ENCODE measurements at regions not wholly inside any gene's neighbourhood (a gene's known extent, or its start where the extent isn't known, plus 50 kb on each side); places are given as distances from the start of the nearest gene placed in this dataset.
"Not testable (repeated sequence)": the region's sequence is repeated elsewhere in the genome, so short reads cannot be mapped to it uniquely, and the experiment has no call there.

DNA sequence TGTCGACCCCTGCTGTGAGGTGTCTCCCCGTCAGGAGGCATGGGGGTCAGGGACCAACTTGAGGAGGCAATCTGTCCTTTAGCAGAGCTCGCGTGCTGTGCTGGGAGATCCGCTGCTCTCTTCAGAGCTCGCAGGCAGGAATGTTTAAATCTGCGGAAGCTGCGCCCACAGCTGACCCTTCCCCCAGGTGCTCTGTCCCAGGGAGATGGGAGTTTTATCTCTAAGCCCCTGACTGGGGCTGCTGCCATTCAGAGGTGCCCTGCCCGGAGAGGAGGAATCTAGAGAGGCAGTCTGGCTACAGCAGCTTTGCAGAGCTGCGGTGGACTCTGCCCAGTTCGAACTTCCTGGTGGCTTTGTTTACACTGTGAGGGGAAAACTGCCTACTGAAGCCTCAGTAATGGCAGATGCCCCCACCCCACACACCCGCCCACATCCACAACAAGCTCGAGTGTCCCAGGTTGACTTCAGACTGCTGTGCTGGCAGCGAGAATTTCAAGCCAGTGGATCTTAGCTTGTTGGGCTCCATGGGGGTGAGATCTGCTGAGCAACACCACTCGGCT is 133.1 kb downstream of the CENPC start:
- DNase-seq (ENCODE audit: low read depth); H3K4me3 ChIP-seq (ENCODE audit: low read depth, low read length); in situ Hi-C loops (cut with HindIII; ENCODE audit: low sequenced_read_pairs): not testable (repeated sequence)

DNA sequence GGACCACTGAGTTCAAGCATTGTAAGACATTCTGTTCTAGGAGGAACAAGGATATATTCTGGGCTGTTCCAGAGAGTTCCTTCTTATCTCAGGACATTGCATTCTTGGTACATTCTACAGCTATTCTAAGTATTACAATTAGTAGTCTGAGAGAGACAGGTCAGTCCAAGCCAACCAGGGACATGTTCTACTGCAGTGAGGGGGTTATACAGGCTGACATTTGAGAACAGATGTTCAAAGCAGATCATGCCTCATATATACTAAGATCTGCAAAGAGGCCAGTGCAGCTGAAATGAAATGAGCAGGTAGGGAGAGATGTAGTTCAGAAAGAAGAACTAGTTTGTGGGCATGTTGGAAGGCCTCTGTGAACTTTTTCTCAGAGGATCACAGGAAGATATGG is 142.0 kb downstream of the CENPC start:
- no peak for DNase-seq (ENCODE audit: low read depth)
- TF ChIP-seq, protein P1, sequence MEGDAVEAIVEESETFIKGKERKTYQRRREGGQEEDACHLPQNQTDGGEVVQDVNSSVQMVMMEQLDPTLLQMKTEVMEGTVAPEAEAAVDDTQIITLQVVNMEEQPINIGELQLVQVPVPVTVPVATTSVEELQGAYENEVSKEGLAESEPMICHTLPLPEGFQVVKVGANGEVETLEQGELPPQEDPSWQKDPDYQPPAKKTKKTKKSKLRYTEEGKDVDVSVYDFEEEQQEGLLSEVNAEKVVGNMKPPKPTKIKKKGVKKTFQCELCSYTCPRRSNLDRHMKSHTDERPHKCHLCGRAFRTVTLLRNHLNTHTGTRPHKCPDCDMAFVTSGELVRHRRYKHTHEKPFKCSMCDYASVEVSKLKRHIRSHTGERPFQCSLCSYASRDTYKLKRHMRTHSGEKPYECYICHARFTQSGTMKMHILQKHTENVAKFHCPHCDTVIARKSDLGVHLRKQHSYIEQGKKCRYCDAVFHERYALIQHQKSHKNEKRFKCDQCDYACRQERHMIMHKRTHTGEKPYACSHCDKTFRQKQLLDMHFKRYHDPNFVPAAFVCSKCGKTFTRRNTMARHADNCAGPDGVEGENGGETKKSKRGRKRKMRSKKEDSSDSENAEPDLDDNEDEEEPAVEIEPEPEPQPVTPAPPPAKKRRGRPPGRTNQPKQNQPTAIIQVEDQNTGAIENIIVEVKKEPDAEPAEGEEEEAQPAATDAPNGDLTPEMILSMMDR (IDR thresholded peaks at IDR 0.05; ENCODE audit: low read depth, low read length, missing control alignments): no peak
- no peak overlapping the region for H3K4me3 ChIP-seq (ENCODE audit: low read depth, low read length)
- in situ Hi-C loops (cut with HindIII; ENCODE audit: low sequenced_read_pairs): no loop called here

DNA sequence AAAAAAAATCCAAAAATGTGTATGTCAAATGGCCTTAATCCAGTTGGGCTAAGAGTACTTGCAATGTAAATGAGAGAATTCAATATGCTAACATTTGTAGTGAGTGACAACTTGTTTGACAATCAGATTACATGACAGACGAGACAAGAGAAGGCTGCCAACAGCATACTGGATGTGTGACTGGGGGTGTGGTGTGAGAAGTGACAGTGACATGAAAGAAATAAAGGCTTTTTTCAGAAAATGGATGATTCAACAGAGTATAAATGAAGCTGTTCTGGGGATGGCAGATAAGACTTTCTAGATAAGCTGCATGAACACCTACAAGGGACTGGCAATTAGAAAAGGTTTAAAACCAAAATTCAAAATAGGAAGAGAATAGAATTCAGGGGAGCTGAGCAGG is 143.4 kb downstream of the CENPC start:
- no peak for DNase-seq (ENCODE audit: low read depth)
- TF ChIP-seq, protein P1 (IDR thresholded peaks at IDR 0.05; ENCODE audit: low read depth, low read length, missing control alignments): no peak
- in situ Hi-C loops (cut with HindIII; ENCODE audit: low sequenced_read_pairs): no loop called here
- no peak overlapping the region for H3K4me3 ChIP-seq (ENCODE audit: low read depth, low read length)

DNA sequence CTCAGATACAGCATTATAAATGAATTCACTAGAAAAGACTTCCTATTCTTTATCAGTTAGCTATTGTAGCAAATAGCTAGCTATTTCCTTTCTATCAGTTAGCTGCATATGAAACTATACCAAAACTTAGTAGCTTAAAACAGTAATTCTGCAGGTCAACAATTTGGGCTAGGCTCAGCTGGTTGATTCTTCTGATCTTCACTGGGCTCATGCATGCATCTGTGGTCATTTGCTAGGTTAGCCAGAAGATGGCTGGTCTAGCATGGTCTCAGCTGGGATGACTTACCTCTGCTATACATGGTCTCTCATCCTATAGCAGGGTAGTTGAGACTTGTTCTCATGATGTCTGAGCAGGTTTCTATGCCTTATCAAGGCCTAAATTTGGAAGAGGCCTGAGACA is 147.4 kb downstream of the CENPC start:
- H3K4me3 ChIP-seq (ENCODE audit: low read depth, low read length): no peak overlapping the region
- no peak for DNase-seq (ENCODE audit: low read depth)
- in situ Hi-C loops (cut with HindIII; ENCODE audit: low sequenced_read_pairs): no loop called here
- TF ChIP-seq, protein P1 (IDR thresholded peaks at IDR 0.05; ENCODE audit: low read depth, low read length, missing control alignments): no peak

DNA sequence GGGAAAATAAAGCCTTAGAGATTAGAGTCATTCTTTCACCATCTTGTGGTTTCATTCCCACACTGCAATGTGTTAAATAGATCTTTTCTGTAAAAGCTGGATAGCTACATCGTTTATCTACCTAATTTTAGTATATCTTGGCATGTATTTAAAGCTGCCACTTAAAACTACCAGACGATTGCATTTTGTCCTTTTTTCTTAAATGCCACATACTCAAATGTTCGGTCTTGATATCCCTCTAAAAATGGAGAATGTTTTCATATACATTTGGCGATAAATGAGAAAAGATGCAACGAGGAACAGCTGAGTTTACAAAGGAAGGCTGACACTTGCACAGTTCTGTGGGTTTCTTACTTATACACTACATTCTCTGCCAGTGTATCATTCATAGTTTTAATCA is 148.3 kb downstream of the CENPC start:
- TF ChIP-seq, protein P1 (IDR thresholded peaks at IDR 0.05; ENCODE audit: low read depth, low read length, missing control alignments): no peak
- no peak for DNase-seq (ENCODE audit: low read depth)
- no peak overlapping the region for H3K4me3 ChIP-seq (ENCODE audit: low read depth, low read length)
- in situ Hi-C loops (cut with HindIII; ENCODE audit: low sequenced_read_pairs): no loop called here

DNA sequence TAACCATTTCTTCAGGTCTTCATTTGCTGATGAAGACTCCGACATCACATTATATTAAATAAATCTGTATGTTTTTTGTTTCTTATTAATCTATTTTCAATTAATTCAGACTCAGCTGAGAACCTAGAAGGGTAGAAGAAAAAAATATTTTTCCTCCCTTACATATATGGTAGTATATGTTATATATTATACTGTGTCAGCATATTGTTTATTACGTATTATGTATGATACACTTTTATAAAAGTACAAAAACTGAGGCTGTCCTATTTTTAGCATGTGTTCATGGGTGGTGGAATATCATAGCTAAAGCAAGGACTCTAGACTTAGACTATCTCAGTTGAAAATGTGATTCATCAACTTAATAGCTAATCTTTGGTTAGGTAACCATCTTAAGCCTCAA is 149.3 kb downstream of the CENPC start:
- no peak for DNase-seq (ENCODE audit: low read depth)
- in situ Hi-C loops (cut with HindIII; ENCODE audit: low sequenced_read_pairs): no loop called here

DNA sequence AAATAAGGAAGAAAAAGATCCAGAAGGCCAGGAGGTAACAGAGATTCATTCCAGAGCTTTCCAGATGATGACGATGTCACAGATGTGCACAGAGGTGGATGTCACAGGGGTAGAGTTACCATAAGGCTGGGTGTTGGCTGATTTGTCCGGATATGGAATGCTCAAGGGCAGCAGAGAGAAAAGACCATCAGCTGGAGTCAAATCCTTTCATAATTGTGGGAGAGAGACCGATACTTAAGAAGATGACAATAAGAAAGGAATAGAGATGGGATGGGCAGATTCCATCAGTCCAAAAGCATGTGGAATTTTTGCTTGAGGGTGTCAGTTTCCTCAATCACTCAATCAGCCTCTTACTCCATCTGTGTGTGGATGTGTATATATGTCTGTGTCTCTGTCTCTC is 150.4 kb downstream of the CENPC start:
- H3K4me3 ChIP-seq (ENCODE audit: low read depth, low read length): no peak overlapping the region
- TF ChIP-seq, protein P1 (IDR thresholded peaks at IDR 0.05; ENCODE audit: low read depth, low read length, missing control alignments): no peak
- in situ Hi-C loops (cut with HindIII; ENCODE audit: low sequenced_read_pairs): no loop called here
- no peak for DNase-seq (ENCODE audit: low read depth)

More for the DNA sequence above, 149.3 kb downstream of the CENPC start:
- TF ChIP-seq, protein P1 (IDR thresholded peaks at IDR 0.05; ENCODE audit: low read depth, low read length, missing control alignments): no peak
- no peak overlapping the region for H3K4me3 ChIP-seq (ENCODE audit: low read depth, low read length)

All from astrocyte of the cerebellum (primary cell).